ENCODE measurements at regions not wholly inside any gene's neighbourhood (a gene's known extent, or its start where the extent isn't known, plus 50 kb on each side); places are given as distances from the start of the nearest gene placed in this dataset.
"Not testable (repeated sequence)": the region's sequence is repeated elsewhere in the genome, so short reads cannot be mapped to it uniquely, and the experiment has no call there.

- no peak for DNase-seq
These were observed 245.9 kb upstream of the IRF2BP2 start for GRCh38 chr1:234855851-234856250.

GRCh38 chr1:234854645-234855039, 244.7 kb upstream of the IRF2BP2 start:
- DNase-seq, result no peak

- DNase-seq, result no peak
These were observed 244.1 kb upstream of the IRF2BP2 start for GRCh38 chr1:234853906-234854644.

GRCh38 chr1:234852659-234853058, 242.7 kb upstream of the IRF2BP2 start:
- no peak for DNase-seq

GRCh38 chr1:234851450-234852438, 241.8 kb upstream of the IRF2BP2 start:
- peak; percentile 43 for DNase-seq

- peak; percentile 73 for DNase-seq
These were observed 239.9 kb upstream of the IRF2BP2 start for GRCh38 chr1:234849832-234850231.

GRCh38 chr1:234848972-234849649, 239.1 kb upstream of the IRF2BP2 start:
- DNase-seq, result peak; percentile 97

GRCh38 chr1:234846813-234847212, 236.8 kb upstream of the IRF2BP2 start:
- not testable (repeated sequence) for DNase-seq

GRCh38 chr1:234845836-234846235, 235.9 kb upstream of the IRF2BP2 start:
- no peak for DNase-seq

- no peak for DNase-seq
These were observed 235.2 kb upstream of the IRF2BP2 start for GRCh38 chr1:234845097-234845660.

GRCh38 chr1:234844479-234845031, 234.6 kb upstream of the IRF2BP2 start:
- DNase-seq, result no peak

GRCh38 chr1:234843946-234844345, 234.0 kb upstream of the IRF2BP2 start:
- DNase-seq, result no peak

GRCh38 chr1:234842726-234843641, 233.0 kb upstream of the IRF2BP2 start:
- DNase-seq, result no peak

- no peak for DNase-seq
These were observed 231.8 kb upstream of the IRF2BP2 start for GRCh38 chr1:234841710-234842231.

GRCh38 chr1:234841281-234841680, 231.3 kb upstream of the IRF2BP2 start:
- DNase-seq, result no peak

GRCh38 chr1:234840843-234841242, 230.9 kb upstream of the IRF2BP2 start:
- DNase-seq, result no peak

GRCh38 chr1:234840253-234840652, 230.3 kb upstream of the IRF2BP2 start:
- no peak for DNase-seq

- no peak for DNase-seq
These were observed 229.7 kb upstream of the IRF2BP2 start for GRCh38 chr1:234839663-234840062.

GRCh38 chr1:234838820-234839219, 228.8 kb upstream of the IRF2BP2 start:
- DNase-seq, result no peak

- no peak for DNase-seq
These were observed 228.2 kb upstream of the IRF2BP2 start for GRCh38 chr1:234838182-234838581.

- no peak for DNase-seq
These were observed 227.7 kb upstream of the IRF2BP2 start for GRCh38 chr1:234837713-234838112.

All from kidney glomerular epithelial cell (primary cell).